RPMI8226 (cell line): ENCODE measurements at regions not wholly inside any gene's neighbourhood (a gene's known extent, or its start where the extent isn't known, plus 50 kb on each side); places are given as distances from the start of the nearest gene placed in this dataset.

Experiments
- DNase-seq: peaks from one replicate; pipeline ENCODE4 v3.0.0-alpha.2; 2015

- DNase-seq: no peak
Observed at GRCh38 chr14:38761033-38761432, 342.0 kb downstream of the SEC23A start.

GRCh38 chr14:38758661-38759060 lies 344.4 kb downstream of the SEC23A start:
- DNase-seq: no peak

GRCh38 chr14:38755036-38755435 lies 348.0 kb downstream of the SEC23A start:
- no peak for DNase-seq

- DNase-seq: no peak
Observed at GRCh38 chr14:38752750-38753149, 350.3 kb downstream of the SEC23A start.

- DNase-seq: no peak
Observed at GRCh38 chr14:38752341-38752740, 350.7 kb downstream of the SEC23A start.

GRCh38 chr14:38751459-38751858 lies 351.6 kb downstream of the SEC23A start:
- DNase-seq: no peak

GRCh38 chr14:38749936-38750335 lies 353.1 kb downstream of the SEC23A start:
- DNase-seq: no peak

GRCh38 chr14:38745861-38746260 lies 357.2 kb downstream of the SEC23A start:
- DNase-seq: no peak

GRCh38 chr14:38743966-38744584 lies 359.0 kb downstream of the SEC23A start:
- no peak for DNase-seq

- DNase-seq: no peak
Observed at GRCh38 chr14:38737686-38738407, 365.2 kb downstream of the SEC23A start.

- no peak for DNase-seq
Observed at GRCh38 chr14:38735005-38735404, 368.0 kb downstream of the SEC23A start.

- no peak for DNase-seq
Observed at GRCh38 chr14:38731962-38732361, 371.1 kb downstream of the SEC23A start.

GRCh38 chr14:38730420-38730819 lies 372.6 kb downstream of the SEC23A start:
- no peak for DNase-seq

GRCh38 chr14:38727731-38728130 lies 375.3 kb downstream of the SEC23A start:
- no peak for DNase-seq

- DNase-seq: no peak
Observed at GRCh38 chr14:38724621-38725020, 378.4 kb downstream of the SEC23A start.

GRCh38 chr14:38723959-38724358 lies 379.1 kb downstream of the SEC23A start:
- no peak for DNase-seq

- DNase-seq: no peak
Observed at GRCh38 chr14:38723277-38723676, 379.8 kb downstream of the SEC23A start.

- peak; percentile 33 for DNase-seq
Observed at GRCh38 chr14:38721822-38722431, 381.1 kb downstream of the SEC23A start.

GRCh38 chr14:38718519-38718918 lies 384.5 kb downstream of the SEC23A start:
- DNase-seq: no peak

- no peak for DNase-seq
Observed at GRCh38 chr14:38716926-38717325, 386.1 kb downstream of the SEC23A start.

- no peak for DNase-seq
Observed at GRCh38 chr14:38710881-38711280, 392.2 kb downstream of the SEC23A start.

GRCh38 chr14:38710196-38710595 lies 392.8 kb downstream of the SEC23A start:
- DNase-seq: no peak

- no peak for DNase-seq
Observed at GRCh38 chr14:38705220-38705619, 397.8 kb downstream of the SEC23A start.

- DNase-seq: no peak
Observed at GRCh38 chr14:38704220-38704619, 398.8 kb downstream of the SEC23A start.
